HEK293 (cell line): ENCODE measurements at regions not wholly inside any gene's neighbourhood (a gene's known extent, or its start where the extent isn't known, plus 50 kb on each side); places are given as distances from the start of the nearest gene placed in this dataset.

Experiments
- CTCF ChIA-PET: fragments of 350-600 bp; formaldehyde crosslinking; extraction: SDS; loops from one replicate; lab custom pipeline; 2021; ENCODE audit warnings: antibody characterized with exemption; lab: Yijun Ruan, JAX
- POLR2A ChIA-PET: fragments of 300-600 bp; formaldehyde crosslinking; extraction: SDS; loops from one replicate; lab custom pipeline; 2020; ENCODE audit warnings: antibody characterized with exemption, inconsistent platforms; lab: Yijun Ruan, JAX
- H3K27ac ChIP-seq: fragments of 200-500 bp; sonication (Bioruptor generic); 2 replicates; pipeline ENCODE4 v1.5.1; 2014; ENCODE audit warnings: low read depth, low read length, control low read depth, inconsistent platforms; ENCODE audit errors: extremely low read depth
- H3K36me3 ChIP-seq, 2 experiments: fragments of 200-500 bp in 1 of 2; sonication (Bioruptor generic) in 1 of 2; 1 replicate in 1 of 2; 2 replicates in 1 of 2; pipeline ENCODE4 v1.5.1; 2014 to 2017; ENCODE audit warnings: inconsistent platforms in 2 of 2, low read length in 2 of 2; ENCODE audit not compliant: control insufficient read depth in 2 of 2, insufficient read depth in 1 of 2
- H3K4me1 ChIP-seq: fragments of 200-500 bp; sonication (Bioruptor generic); 2 replicates; pipeline ENCODE4 v1.5.1; 2014; ENCODE audit warnings: mild to moderate bottlenecking, low read length, inconsistent platforms; ENCODE audit not compliant: control insufficient read depth, insufficient read depth
- H3K4me3 ChIP-seq: 2 replicates; pipeline ENCODE4 v1.5.1; 2011; ENCODE audit warnings: low read depth, mild to moderate bottlenecking, control low read depth, low read length, moderate library complexity
- H3K9me3 ChIP-seq: fragments of 200-500 bp; sonication (Bioruptor generic); 2 replicates; pipeline ENCODE4 v1.5.1; 2014; ENCODE audit warnings: low read depth, low read length, inconsistent platforms; ENCODE audit not compliant: control insufficient read depth, insufficient read depth
- GLIS1 ChIP-seq: fragments of 450-650 bp; formaldehyde crosslinking; IDR thresholded peaks from 2 replicates; pipeline ENCODE4 v1.5.1; 2016; ENCODE audit warnings: missing biosample characterization, missing genetic modification characterization
- ZNF10 ChIP-seq: fragments of 450-650 bp; formaldehyde crosslinking; IDR thresholded peaks from 2 replicates; pipeline ENCODE4 v1.5.1; 2017; ENCODE audit warnings: missing biosample characterization, missing genetic modification characterization
- ZNF169 ChIP-seq: fragments of 450-650 bp; formaldehyde crosslinking; IDR thresholded peaks from 2 replicates; pipeline ENCODE4 v1.5.1; 2016; ENCODE audit warnings: missing biosample characterization, missing genetic modification characterization
- ZNF175 ChIP-seq: fragments of 450-650 bp; formaldehyde crosslinking; IDR thresholded peaks from 2 replicates; pipeline ENCODE4 v1.5.1; 2016; ENCODE audit warnings: missing biosample characterization, missing genetic modification characterization
- ZNF362 ChIP-seq: fragments of 450-650 bp; formaldehyde crosslinking; IDR thresholded peaks from 2 replicates; pipeline ENCODE4 v1.5.1; 2016; ENCODE audit warnings: missing biosample characterization, missing genetic modification characterization
- ZNF513 ChIP-seq: fragments of 450-650 bp; IDR thresholded peaks from 2 replicates; pipeline ENCODE4 v1.5.1; 2018; ENCODE audit warnings: missing biosample characterization, missing genetic modification characterization
- ZNF518A ChIP-seq: fragments of 450-650 bp; formaldehyde crosslinking; conservative IDR thresholded peaks from 2 replicates; pipeline ENCODE4 v1.5.1; 2016; ENCODE audit warnings: low read depth, missing biosample characterization, missing genetic modification characterization
- ZNF558 ChIP-seq: fragments of 450-650 bp; formaldehyde crosslinking; IDR thresholded peaks from 2 replicates; pipeline ENCODE4 v1.5.1; 2016; ENCODE audit warnings: missing biosample characterization, missing genetic modification characterization
- ZNF560 ChIP-seq: fragments of 450-650 bp; formaldehyde crosslinking; IDR thresholded peaks from 2 replicates; pipeline ENCODE4 v1.5.1; 2017; ENCODE audit warnings: missing biosample characterization, missing genetic modification characterization, borderline replicate concordance
- ZNF571 ChIP-seq: fragments of 450-650 bp; formaldehyde crosslinking; IDR thresholded peaks from 2 replicates; pipeline ENCODE4 v1.5.0; 2017; ENCODE audit warnings: missing biosample characterization, missing genetic modification characterization
- ZNF623 ChIP-seq: fragments of 450-650 bp; formaldehyde crosslinking; IDR thresholded peaks from 2 replicates; pipeline ENCODE4 v1.5.1; 2016; ENCODE audit warnings: missing biosample characterization, missing genetic modification characterization
- ZNF639 ChIP-seq: fragments of 450-650 bp; formaldehyde crosslinking; IDR thresholded peaks from 2 replicates; pipeline ENCODE4 v1.5.1; 2016; ENCODE audit warnings: missing biosample characterization, missing genetic modification characterization
- ZNF692 ChIP-seq: fragments of 450-650 bp; formaldehyde crosslinking; IDR thresholded peaks from 2 replicates; pipeline ENCODE4 v1.5.1; 2016; ENCODE audit warnings: missing biosample characterization, missing genetic modification characterization
- ZSCAN4 ChIP-seq: fragments of 450-650 bp; formaldehyde crosslinking; IDR thresholded peaks from 2 replicates; pipeline ENCODE4 v1.5.1; 2017; ENCODE audit warnings: missing biosample characterization, missing genetic modification characterization

GRCh38 chr3:8312685-8313084 is 188.9 kb upstream of the LMCD1 start:
- no peaks in the 10 kb centered on the region for H3K36me3 ChIP-seq
- no peaks in the 10 kb centered on the region; the same call in none of the 2 replicates for H3K9me3 ChIP-seq
- no peak overlapping the region for H3K27ac ChIP-seq
- H3K4me1 ChIP-seq: no peaks in the 10 kb centered on the region
- ChIA-PET POLR2A (no interaction called here), CTCF (interaction anchor here (1.4 to 1.8 kb wide), 3 partner anchors 12 to 130 kb away, joined by 3 to 6 read pairs (median 4); no protein-coding TSS in a partner anchor)
- H3K4me3 ChIP-seq: no peak overlapping the region
- TF ChIP-seq ZNF513 (tag by site-specific recombination) (no peak), ZNF175 (tag by site-specific recombination) (no peak), ZSCAN4 (tag by site-specific recombination) (no peak), ZNF623 (tag by site-specific recombination) (no peak), ZNF518A (no peak), ZNF558 (no peak), GLIS1 (tag by site-specific recombination) (no peak), ZNF10 (tag by site-specific recombination) (no peak), ZNF571 (tag by site-specific recombination) (no peak), ZNF560 (tag by site-specific recombination) (no peak), ZNF362 (tag by site-specific recombination) (no peak), ZNF169 (no peak), ZNF692 (tag by site-specific recombination) (no peak), ZNF639 (tag by site-specific recombination) (no peak)
